GM12878 (cell line): ENCODE measurements at regions not wholly inside any gene's neighbourhood (a gene's known extent, or its start where the extent isn't known, plus 50 kb on each side); places are given as distances from the start of the nearest gene placed in this dataset.

ENCODE experiments used
- ATAC-seq: fragments of 200-7000 bp; cut with Tn5 transposase; 3 replicates; pipeline ENCODE4 v1.9.1; 2020; ENCODE audit warnings: mild to moderate bottlenecking, moderate library complexity
- BruUV-seq: library from RNA; stranded (reverse); fragments of 400-500 nt; replicated peaks from 2 replicates; lab custom pipeline; 2021; lab: Mats Ljungman, UMichigan
- CTCF ChIA-PET: fragments of 300-600 bp; sonication (Branson Sonifier 250); formaldehyde crosslinking; extraction: SDS; loops from one replicate; lab custom pipeline; 2021; ENCODE audit warnings: inconsistent platforms; lab: Yijun Ruan, JAX
- POLR2A ChIA-PET: fragments of 350-600 bp; formaldehyde crosslinking; extraction: SDS; loops from one replicate; lab custom pipeline; 2021; ENCODE audit warnings: inconsistent platforms; lab: Charles Lee
- RAD21 ChIA-PET: fragments of 300-600 bp; sonication (Branson Sonifier 250); formaldehyde crosslinking; loops from one replicate; lab custom pipeline; 2023; ENCODE audit warnings: antibody characterized with exemption; ENCODE audit not compliant: unreplicated experiment; lab: Charles Lee
- SMC1A ChIA-PET: fragments of 300-600 bp; sonication (Branson Sonifier 250); formaldehyde crosslinking; loops from one replicate; lab custom pipeline; 2023; ENCODE audit not compliant: unreplicated experiment, uncharacterized antibody; lab: Charles Lee
- DNase-seq: peaks from one replicate; pipeline ENCODE4 v3.0.0-alpha.2; 2011; ENCODE audit warnings: low read depth, low spot score
- FAIRE-seq: peaks from 3 replicates; lab custom pipeline; 2011; peaks lifted over from hg19 to GRCh38; lab: Jason Lieb, UNC
- H2AFZ ChIP-seq: 2 replicates; pipeline ENCODE4 v1.6.0; 2011; ENCODE audit warnings: low read depth, low read length, control low read depth; ENCODE audit not compliant: control insufficient read depth
- H3K27ac ChIP-seq: 2 replicates; pipeline ENCODE4 v1.5.1; 2011; ENCODE audit warnings: control low read depth; ENCODE audit not compliant: control insufficient read depth, insufficient read depth
- H3K27me3 ChIP-seq, 2 experiments: replicated peaks in 1 of 2; 2 replicates each; pipeline versions ENCODE4 v1.6.0 to v1.6.1; 2011; ENCODE audit warnings: low read length in 1 of 2; ENCODE audit not compliant: control insufficient read depth in 2 of 2, insufficient read depth in 2 of 2
- H3K36me3 ChIP-seq, 2 experiments: 2 replicates each; pipeline ENCODE4 v1.5.1; 2011; ENCODE audit warnings: low read length in 1 of 2; ENCODE audit not compliant: control insufficient read depth in 2 of 2, insufficient read depth in 2 of 2
- H3K4me1 ChIP-seq: 2 replicates; pipeline ENCODE4 v1.6.1; 2011; ENCODE audit warnings: mild to moderate bottlenecking, low read length, moderate library complexity, mixed read lengths; ENCODE audit not compliant: control insufficient read depth, insufficient read depth
- H3K4me2 ChIP-seq: 2 replicates; pipeline ENCODE4 v1.6.0; 2011; ENCODE audit warnings: control low read depth; ENCODE audit not compliant: control insufficient read depth, insufficient read depth
- H3K4me3 ChIP-seq: fragments of 200-600 bp; sonication (generic); 2 replicates; pipeline ENCODE4 v1.5.1; 2016
- H3K79me2 ChIP-seq: 2 replicates; pipeline ENCODE4 v1.6.0; 2011; ENCODE audit warnings: low read length; ENCODE audit not compliant: control insufficient read depth, insufficient read depth
- H3K9ac ChIP-seq: 2 replicates; pipeline ENCODE4 v1.8.0; 2011; ENCODE audit warnings: low read length, control low read depth, mixed read lengths; ENCODE audit not compliant: control insufficient read depth, insufficient read depth
- H3K9me3 ChIP-seq: replicated peaks from 3 replicates; pipeline ENCODE4 v1.5.1; 2011; ENCODE audit warnings: mild to moderate bottlenecking, low read length; ENCODE audit not compliant: control insufficient read depth, insufficient read depth
- H4K20me1 ChIP-seq: 2 replicates; pipeline ENCODE4 v1.6.0; 2011; ENCODE audit not compliant: control insufficient read depth, insufficient read depth
- ASH2L ChIP-seq: fragments of 300-600, 200-600 bp; sonication (generic); IDR thresholded peaks from 2 replicates; pipeline ENCODE4 v1.6.1; 2017; ENCODE audit warnings: low read depth, mild to moderate bottlenecking, borderline replicate concordance
- CBFB ChIP-seq: IDR thresholded peaks from 2 replicates; pipeline ENCODE4 v1.6.1; 2016; ENCODE audit warnings: antibody characterized with exemption, low read depth
- CEBPZ ChIP-seq: fragments of 150-350 bp; IDR thresholded peaks from 2 replicates; pipeline ENCODE4 v1.6.1; 2016; ENCODE audit warnings: low read depth, low read length
- EED ChIP-seq: sonication (generic); IDR thresholded peaks from 2 replicates; pipeline ENCODE4 v1.6.1; 2016; ENCODE audit warnings: antibody characterized with exemption, low read depth
- EP300 ChIP-seq, 2 experiments: fragments of 150-350 bp in 1 of 2; IDR thresholded peaks; 2 replicates each; pipeline ENCODE4 v1.6.1; 2011 to 2012; ENCODE audit warnings: low read depth in 2 of 2, low read length in 2 of 2, borderline replicate concordance in 1 of 2, improper control_type of control experiment in 1 of 2, inconsistent platforms in 1 of 2; ENCODE audit not compliant: control insufficient read depth in 1 of 2
- KDM1A ChIP-seq: fragments of 200-600 bp; sonication (generic); IDR thresholded peaks from 2 replicates; pipeline ENCODE4 v1.6.1; 2016; ENCODE audit warnings: borderline replicate concordance
- MTA2 ChIP-seq: fragments of 450-650 bp; IDR thresholded peaks from 2 replicates; pipeline ENCODE4 v1.6.1; 2016; ENCODE audit warnings: low read depth, mild to moderate bottlenecking, moderate library complexity
- RELB ChIP-seq: fragments of 450-650 bp; IDR thresholded peaks from 2 replicates; pipeline ENCODE4 v1.6.1; 2017; ENCODE audit warnings: low read depth, mild to moderate bottlenecking, moderate library complexity
- STAT1 ChIP-seq: fragments of 450-650 bp; conservative IDR thresholded peaks from 2 replicates; pipeline ENCODE4 v1.6.1; 2014; ENCODE audit warnings: antibody characterized with exemption, mild to moderate bottlenecking
- ZNF217 ChIP-seq: fragments of 450-650 bp; IDR thresholded peaks from 2 replicates; pipeline ENCODE4 v1.6.1; 2017; ENCODE audit warnings: antibody characterized with exemption, mild to moderate bottlenecking
- WGBS: methylation state at CpG from one replicate; pipeline ENCODE4 v1.1.6; 2016; ENCODE audit warnings: low lambda C conversion rate; ENCODE audit not compliant: insufficient replicate concordance, insufficient coverage; ENCODE audit errors: missing lambda C conversion rate; 5-methylcytosine and 5-hydroxymethylcytosine counted together
- in situ Hi-C: fragments of 300-500 bp; cut with MboI; formaldehyde crosslinking; loops from 9 replicates; pipeline ENCODE4 v1.14.3; 2018; ENCODE audit warnings: mixed read lengths
- intact Hi-C: fragments of 100-400 bp; cut with micrococcal nuclease; formaldehyde crosslinking; loops from one replicate; pipeline ENCODE4 v1.14.2; 2022; ENCODE audit not compliant: unreplicated experiment
- TF ChIP-seq, protein P1 (sequence below): fragments of 450-650 bp; IDR thresholded peaks from 2 replicates; pipeline ENCODE4 v1.6.1; 2017; ENCODE audit warnings: mild to moderate bottlenecking, moderate library complexity
- TF ChIP-seq, protein P2 (sequence below): fragments of 450-650 bp; conservative IDR thresholded peaks from 2 replicates; pipeline ENCODE4 v1.6.1; 2017; ENCODE audit warnings: mild to moderate bottlenecking, moderate library complexity

DNA sequence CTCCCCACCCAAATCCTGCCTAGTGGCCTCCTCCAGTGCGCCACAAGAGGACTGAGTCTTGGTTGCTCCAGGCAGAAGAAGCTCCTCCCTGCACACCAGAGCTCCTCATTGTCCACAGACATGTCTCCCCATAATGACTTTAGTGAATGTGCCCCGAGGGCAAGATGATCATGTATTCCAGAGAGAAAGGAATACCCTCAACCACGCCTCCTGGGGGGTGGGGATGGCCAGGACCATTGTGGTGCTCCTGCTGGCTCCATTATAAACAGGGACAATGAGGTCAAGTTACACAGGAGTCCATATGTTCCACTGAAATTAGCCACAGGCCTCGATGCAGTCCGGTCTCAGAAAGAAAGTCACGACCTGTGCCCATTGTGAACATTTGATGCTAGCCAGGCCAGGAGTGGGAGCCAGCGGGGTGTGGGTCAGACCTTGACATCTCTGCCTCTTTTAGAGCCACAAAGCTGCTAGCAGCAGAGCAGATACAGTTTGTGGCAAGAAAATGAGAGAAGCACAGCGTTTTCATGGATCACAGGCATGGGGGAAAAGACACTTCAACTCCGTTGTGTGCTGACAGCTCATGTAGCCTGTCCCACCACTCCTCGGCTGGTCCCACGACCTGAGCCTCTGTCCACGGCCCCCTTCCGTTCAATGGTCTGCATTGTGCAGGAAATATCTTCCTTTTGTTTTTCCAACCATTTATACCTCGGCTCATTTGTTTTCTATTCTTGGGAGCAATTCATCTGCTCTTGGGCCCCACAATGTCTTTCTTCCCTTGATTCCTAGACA is 70.7 kb upstream of the FZD7 start:
- Histone ChIP-seq H3K9ac (no peak overlapping the region), H4K20me1 (no peaks in the 10 kb centered on the region), H3K4me1 (no peaks in the 10 kb centered on the region), H3K9me3 (no peaks in the 10 kb centered on the region), H3K27ac (no peak overlapping the region), H3K27me3 (no peaks in the 10 kb centered on the region), H3K4me2 (no peak overlapping the region), H3K79me2 (no peaks in the 10 kb centered on the region), H2AFZ (no peak overlapping the region), H3K4me3 (no peak overlapping the region), H3K36me3 (no peaks in the 10 kb centered on the region)
- no TSS peak for BruUV-seq
- FAIRE-seq: no peak
- no peak for ATAC-seq
- SMC1A ChIA-PET: interaction anchor here (0.5 to 0.8 kb wide), 2 partner anchors 725 to 852 kb away, joined by 3 read pairs; no protein-coding TSS in a partner anchor
- RAD21 ChIA-PET: no interaction called here
- intact Hi-C loops (no loop called here), in situ Hi-C loops (no loop called here)
- CTCF ChIA-PET: interaction anchor here (0.6 to 1.4 kb wide), 2 partner anchors 214 to 662 kb away, joined by 3 to 4 read pairs; no protein-coding TSS in a partner anchor
- DNase-seq: no peak
- POLR2A ChIA-PET: interaction anchor here (0.7 kb wide), 2 partner anchors 39 to 178 kb away, joined by 5 to 6 read pairs; no protein-coding TSS in a partner anchor
- WGBS: 24% methylated on average over 14 of the region's 14 CpGs
- no peak for TF ChIP-seq EP300 (IDR thresholded peaks at IDR 0.05; ENCODE audit: borderline replicate concordance in 1 of 2, control insufficient read depth in 1 of 2, low read depth in 2 of 2, low read length in 2 of 2)
- no peak for TF ChIP-seq MTA2
- TF ChIP-seq, protein P1, sequence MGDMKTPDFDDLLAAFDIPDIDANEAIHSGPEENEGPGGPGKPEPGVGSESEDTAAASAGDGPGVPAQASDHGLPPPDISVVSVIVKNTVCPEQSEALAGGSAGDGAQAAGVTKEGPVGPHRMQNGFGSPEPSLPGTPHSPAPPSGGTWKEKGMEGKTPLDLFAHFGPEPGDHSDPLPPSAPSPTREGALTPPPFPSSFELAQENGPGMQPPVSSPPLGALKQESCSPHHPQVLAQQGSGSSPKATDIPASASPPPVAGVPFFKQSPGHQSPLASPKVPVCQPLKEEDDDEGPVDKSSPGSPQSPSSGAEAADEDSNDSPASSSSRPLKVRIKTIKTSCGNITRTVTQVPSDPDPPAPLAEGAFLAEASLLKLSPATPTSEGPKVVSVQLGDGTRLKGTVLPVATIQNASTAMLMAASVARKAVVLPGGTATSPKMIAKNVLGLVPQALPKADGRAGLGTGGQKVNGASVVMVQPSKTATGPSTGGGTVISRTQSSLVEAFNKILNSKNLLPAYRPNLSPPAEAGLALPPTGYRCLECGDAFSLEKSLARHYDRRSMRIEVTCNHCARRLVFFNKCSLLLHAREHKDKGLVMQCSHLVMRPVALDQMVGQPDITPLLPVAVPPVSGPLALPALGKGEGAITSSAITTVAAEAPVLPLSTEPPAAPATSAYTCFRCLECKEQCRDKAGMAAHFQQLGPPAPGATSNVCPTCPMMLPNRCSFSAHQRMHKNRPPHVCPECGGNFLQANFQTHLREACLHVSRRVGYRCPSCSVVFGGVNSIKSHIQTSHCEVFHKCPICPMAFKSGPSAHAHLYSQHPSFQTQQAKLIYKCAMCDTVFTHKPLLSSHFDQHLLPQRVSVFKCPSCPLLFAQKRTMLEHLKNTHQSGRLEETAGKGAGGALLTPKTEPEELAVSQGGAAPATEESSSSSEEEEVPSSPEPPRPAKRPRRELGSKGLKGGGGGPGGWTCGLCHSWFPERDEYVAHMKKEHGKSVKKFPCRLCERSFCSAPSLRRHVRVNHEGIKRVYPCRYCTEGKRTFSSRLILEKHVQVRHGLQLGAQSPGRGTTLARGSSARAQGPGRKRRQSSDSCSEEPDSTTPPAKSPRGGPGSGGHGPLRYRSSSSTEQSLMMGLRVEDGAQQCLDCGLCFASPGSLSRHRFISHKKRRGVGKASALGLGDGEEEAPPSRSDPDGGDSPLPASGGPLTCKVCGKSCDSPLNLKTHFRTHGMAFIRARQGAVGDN: no peak
- no peak for TF ChIP-seq ZNF217
- TF ChIP-seq, protein P2, sequence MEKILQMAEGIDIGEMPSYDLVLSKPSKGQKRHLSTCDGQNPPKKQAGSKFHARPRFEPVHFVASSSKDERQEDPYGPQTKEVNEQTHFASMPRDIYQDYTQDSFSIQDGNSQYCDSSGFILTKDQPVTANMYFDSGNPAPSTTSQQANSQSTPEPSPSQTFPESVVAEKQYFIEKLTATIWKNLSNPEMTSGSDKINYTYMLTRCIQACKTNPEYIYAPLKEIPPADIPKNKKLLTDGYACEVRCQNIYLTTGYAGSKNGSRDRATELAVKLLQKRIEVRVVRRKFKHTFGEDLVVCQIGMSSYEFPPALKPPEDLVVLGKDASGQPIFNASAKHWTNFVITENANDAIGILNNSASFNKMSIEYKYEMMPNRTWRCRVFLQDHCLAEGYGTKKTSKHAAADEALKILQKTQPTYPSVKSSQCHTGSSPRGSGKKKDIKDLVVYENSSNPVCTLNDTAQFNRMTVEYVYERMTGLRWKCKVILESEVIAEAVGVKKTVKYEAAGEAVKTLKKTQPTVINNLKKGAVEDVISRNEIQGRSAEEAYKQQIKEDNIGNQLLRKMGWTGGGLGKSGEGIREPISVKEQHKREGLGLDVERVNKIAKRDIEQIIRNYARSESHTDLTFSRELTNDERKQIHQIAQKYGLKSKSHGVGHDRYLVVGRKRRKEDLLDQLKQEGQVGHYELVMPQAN: no peak
- TF ChIP-seq STAT1: no peak
- no peak for TF ChIP-seq CEBPZ
- TF ChIP-seq EED: no peak
- TF ChIP-seq CBFB: no peak
- no peak for TF ChIP-seq RELB
- no peak for TF ChIP-seq KDM1A
- TF ChIP-seq ASH2L: no peak
